Fibroblast of the aortic adventitia (primary cell): ENCODE measurements at regions not wholly inside any gene's neighbourhood (a gene's known extent, or its start where the extent isn't known, plus 50 kb on each side); places are given as distances from the start of the nearest gene placed in this dataset. TPM values are rescaled to one million over a fixed set of nuclear protein-coding genes. Genes with fewer than 3 reads are reported as not detected.
"Not testable (repeated sequence)": the region's sequence is repeated elsewhere in the genome, so short reads cannot be mapped to it uniquely, and the experiment has no call there.

Experiments
- DNase-seq: peaks from one replicate; pipeline ENCODE4 v3.0.0-alpha.2; 2010; ENCODE audit warnings: low read depth
- H3K4me3 ChIP-seq: 2 replicates; pipeline ENCODE4 v1.5.1; 2011; ENCODE audit warnings: low read depth, mild to moderate bottlenecking, control low read depth, low read length, moderate library complexity
- small RNA-seq: library from RNA; depleted of rRNA; stranded (forward); fragments of <200 nt; gene quantifications from one replicate; pipeline ENCODE3, GENCODE V24; 2012
- TF ChIP-seq, protein P1 (sequence below): IDR thresholded peaks from 2 replicates; pipeline ENCODE4 v1.5.1; 2011; ENCODE audit warnings: mild to moderate bottlenecking, low read length, control low read depth, inconsistent platforms; ENCODE audit not compliant: insufficient read depth

DNA sequence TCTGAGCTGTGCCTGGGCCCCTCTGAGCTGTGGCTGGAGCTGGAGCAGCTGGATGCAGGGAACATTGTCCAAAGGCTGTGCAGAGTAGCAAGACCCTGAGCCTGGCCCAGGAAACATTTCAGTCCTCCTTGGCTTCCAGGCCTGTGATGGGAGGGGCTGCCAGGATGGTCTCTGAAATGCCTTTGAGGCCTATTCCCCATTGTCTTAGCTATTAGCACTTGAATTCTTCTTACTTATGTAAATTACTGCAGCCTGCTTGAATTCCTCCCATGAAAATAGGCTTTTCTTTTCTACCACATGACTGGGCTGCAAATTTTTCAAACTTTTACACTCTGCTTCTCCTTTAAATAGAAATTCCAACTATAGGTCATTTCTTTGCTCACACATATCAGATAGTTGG lies 349.8 kb upstream of the KLHL4 start:
- no peak overlapping the region for H3K4me3 ChIP-seq
- TF ChIP-seq, protein P1, sequence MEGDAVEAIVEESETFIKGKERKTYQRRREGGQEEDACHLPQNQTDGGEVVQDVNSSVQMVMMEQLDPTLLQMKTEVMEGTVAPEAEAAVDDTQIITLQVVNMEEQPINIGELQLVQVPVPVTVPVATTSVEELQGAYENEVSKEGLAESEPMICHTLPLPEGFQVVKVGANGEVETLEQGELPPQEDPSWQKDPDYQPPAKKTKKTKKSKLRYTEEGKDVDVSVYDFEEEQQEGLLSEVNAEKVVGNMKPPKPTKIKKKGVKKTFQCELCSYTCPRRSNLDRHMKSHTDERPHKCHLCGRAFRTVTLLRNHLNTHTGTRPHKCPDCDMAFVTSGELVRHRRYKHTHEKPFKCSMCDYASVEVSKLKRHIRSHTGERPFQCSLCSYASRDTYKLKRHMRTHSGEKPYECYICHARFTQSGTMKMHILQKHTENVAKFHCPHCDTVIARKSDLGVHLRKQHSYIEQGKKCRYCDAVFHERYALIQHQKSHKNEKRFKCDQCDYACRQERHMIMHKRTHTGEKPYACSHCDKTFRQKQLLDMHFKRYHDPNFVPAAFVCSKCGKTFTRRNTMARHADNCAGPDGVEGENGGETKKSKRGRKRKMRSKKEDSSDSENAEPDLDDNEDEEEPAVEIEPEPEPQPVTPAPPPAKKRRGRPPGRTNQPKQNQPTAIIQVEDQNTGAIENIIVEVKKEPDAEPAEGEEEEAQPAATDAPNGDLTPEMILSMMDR, result no peak
- DNase-seq, result no peak

DNA sequence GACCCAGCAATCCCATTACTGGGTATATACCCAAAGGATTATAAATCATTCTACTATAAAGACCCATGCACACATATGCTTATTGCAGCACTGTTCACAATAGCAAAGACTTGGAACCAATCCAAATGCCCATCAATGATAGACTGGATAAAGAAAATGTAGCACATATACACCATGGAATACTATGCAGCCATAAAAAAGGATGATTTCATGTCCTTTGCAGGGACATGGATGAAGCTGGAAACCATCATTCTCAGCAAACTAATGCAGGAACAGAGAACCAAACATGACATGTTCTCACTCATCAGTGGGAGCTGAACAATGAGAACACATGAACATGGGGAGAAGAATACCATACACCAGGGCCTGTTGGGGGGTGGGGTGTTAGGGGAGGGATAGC lies 339.6 kb upstream of the KLHL4 start:
- not testable (repeated sequence) for DNase-seq

More for the DNA sequence above, 339.6 kb upstream of the KLHL4 start:
- H3K4me3 ChIP-seq, result not testable (repeated sequence)

Small RNA genes in the stretch of these regions (small RNA-seq; reads per million reads assigned to genes)
- gene RF00279 (not detected), gene Z82210.1 (not detected)
